ENCODE measurements at regions not wholly inside any gene's neighbourhood (a gene's known extent, or its start where the extent isn't known, plus 50 kb on each side); places are given as distances from the start of the nearest gene placed in this dataset.

GRCh38 chr21:26709090-26709489 is 136.0 kb upstream of the CYYR1 start:
- no peak for TF ChIP-seq CTCF (IDR thresholded peaks at IDR 0.05; ENCODE audit: unreplicated experiment)
- H3K4me3 Mint-ChIP-seq (ENCODE audit: unreplicated experiment) = no peak overlapping the region
- no peak overlapping the region for H3K27ac Mint-ChIP-seq (ENCODE audit: unreplicated experiment)
- DNase-seq (ENCODE audit: low spot score) = no peak
- H3K9me3 Mint-ChIP-seq (ENCODE audit: unreplicated experiment) = no peaks in the 10 kb centered on the region
- no peaks in the 10 kb centered on the region for H3K27me3 Mint-ChIP-seq (ENCODE audit: unreplicated experiment)
- no peaks in the 10 kb centered on the region for H3K36me3 Mint-ChIP-seq (ENCODE audit: low read depth, unreplicated experiment)
- no peaks in the 10 kb centered on the region for H3K4me1 Mint-ChIP-seq (ENCODE audit: unreplicated experiment)

- Mint-ChIP-seq H3K36me3 (ENCODE audit: low read depth, unreplicated experiment) (no peaks in the 10 kb centered on the region), H3K27ac (ENCODE audit: unreplicated experiment) (no peak overlapping the region), H3K4me3 (ENCODE audit: unreplicated experiment) (no peak overlapping the region), H3K9me3 (ENCODE audit: unreplicated experiment) (no peaks in the 10 kb centered on the region), H3K27me3 (ENCODE audit: unreplicated experiment) (no peaks in the 10 kb centered on the region), H3K4me1 (ENCODE audit: unreplicated experiment) (no peaks in the 10 kb centered on the region)
- no peak for DNase-seq (ENCODE audit: low spot score)
- no peak for TF ChIP-seq CTCF (IDR thresholded peaks at IDR 0.05; ENCODE audit: unreplicated experiment)
Measured at GRCh38 chr21:26708223-26708800, 135.2 kb upstream of the CYYR1 start.

DNA sequence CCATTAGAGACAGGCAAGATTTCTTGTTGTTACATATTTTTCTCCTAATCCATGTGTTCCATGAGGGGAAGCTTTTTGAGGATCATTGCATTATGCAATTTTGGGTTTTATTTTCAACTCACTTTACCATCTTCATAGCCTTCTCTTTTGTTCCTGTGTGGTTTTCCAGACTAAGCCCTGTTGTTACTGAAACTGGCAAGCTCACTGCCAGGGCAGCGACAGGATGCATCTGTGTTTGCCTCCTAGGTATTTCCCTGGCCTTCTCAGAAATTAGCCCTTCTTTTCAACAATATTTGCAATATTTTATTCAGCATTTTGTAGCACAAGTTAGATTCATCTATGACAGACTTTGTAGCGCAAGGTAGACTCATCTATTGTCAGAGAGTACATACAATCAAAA is 134.2 kb upstream of the CYYR1 start:
- Mint-ChIP-seq H3K36me3 (ENCODE audit: low read depth, unreplicated experiment) (no peaks in the 10 kb centered on the region), H3K27me3 (ENCODE audit: unreplicated experiment) (no peaks in the 10 kb centered on the region), H3K4me3 (ENCODE audit: unreplicated experiment) (no peak overlapping the region), H3K4me1 (ENCODE audit: unreplicated experiment) (no peaks in the 10 kb centered on the region), H3K27ac (ENCODE audit: unreplicated experiment) (no peak overlapping the region), H3K9me3 (ENCODE audit: unreplicated experiment) (no peaks in the 10 kb centered on the region)
- no peak for TF ChIP-seq CTCF (IDR thresholded peaks at IDR 0.05; ENCODE audit: unreplicated experiment)
- DNase-seq (ENCODE audit: low spot score) = no peak

DNA sequence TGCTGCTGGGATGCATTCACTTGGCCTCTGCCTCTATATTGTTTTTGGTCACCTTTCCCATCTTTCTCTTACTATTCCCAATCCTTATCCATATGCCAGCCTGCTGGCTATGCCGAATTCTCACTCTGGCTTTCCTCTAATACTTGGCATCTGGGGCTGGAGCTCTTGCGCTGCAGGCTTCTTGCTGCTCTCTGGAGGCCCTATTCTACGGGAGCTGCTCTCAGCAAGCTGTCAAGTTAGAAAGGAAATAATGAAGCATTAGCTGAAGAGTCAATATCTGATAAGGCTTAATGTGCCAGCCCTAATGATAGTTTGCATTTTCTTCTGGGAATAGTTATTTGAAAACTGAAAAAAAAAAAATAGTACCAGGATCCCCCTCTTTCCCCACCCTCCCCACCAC is 125.3 kb upstream of the CYYR1 start:
- peaks cover 1% of the 10 kb centered on the region for H3K27me3 Mint-ChIP-seq (ENCODE audit: unreplicated experiment)
- DNase-seq (ENCODE audit: low spot score) = no peak
- H3K4me3 Mint-ChIP-seq (ENCODE audit: unreplicated experiment) = no peak overlapping the region
- H3K9me3 Mint-ChIP-seq (ENCODE audit: unreplicated experiment) = no peaks in the 10 kb centered on the region
- no peak for TF ChIP-seq CTCF (IDR thresholded peaks at IDR 0.05; ENCODE audit: unreplicated experiment)
- H3K4me1 Mint-ChIP-seq (ENCODE audit: unreplicated experiment) = no peaks in the 10 kb centered on the region
- H3K36me3 Mint-ChIP-seq (ENCODE audit: low read depth, unreplicated experiment) = no peaks in the 10 kb centered on the region
- no peak overlapping the region for H3K27ac Mint-ChIP-seq (ENCODE audit: unreplicated experiment)

DNA sequence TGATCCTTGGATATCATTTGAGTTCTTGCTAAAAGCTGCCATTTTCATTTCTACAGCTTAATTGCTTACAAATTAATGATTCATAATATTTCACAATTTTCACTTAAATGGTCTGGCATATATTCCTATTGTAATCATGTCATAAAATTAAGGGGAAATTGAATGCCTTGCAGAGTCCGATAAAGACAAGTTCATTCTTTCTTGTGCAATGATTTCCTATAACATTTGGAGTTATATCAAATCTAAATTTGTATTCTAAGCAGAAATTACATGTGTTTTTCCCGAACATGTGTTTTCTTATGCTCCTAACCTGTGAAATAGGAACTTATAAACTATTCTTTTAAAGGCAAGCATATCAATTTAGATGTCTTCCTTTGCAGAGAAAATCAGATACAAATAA is 118.3 kb upstream of the CYYR1 start:
- no peak for TF ChIP-seq CTCF (IDR thresholded peaks at IDR 0.05; ENCODE audit: unreplicated experiment)
- Mint-ChIP-seq H3K27me3 (ENCODE audit: unreplicated experiment) (no peaks in the 10 kb centered on the region), H3K4me1 (ENCODE audit: unreplicated experiment) (no peaks in the 10 kb centered on the region), H3K27ac (ENCODE audit: unreplicated experiment) (no peak overlapping the region), H3K4me3 (ENCODE audit: unreplicated experiment) (no peak overlapping the region), H3K36me3 (ENCODE audit: low read depth, unreplicated experiment) (no peaks in the 10 kb centered on the region), H3K9me3 (ENCODE audit: unreplicated experiment) (no peaks in the 10 kb centered on the region)
- DNase-seq (ENCODE audit: low spot score) = no peak
